SK-N-DZ (cell line): ENCODE measurements at regions not wholly inside any gene's neighbourhood (a gene's known extent, or its start where the extent isn't known, plus 50 kb on each side); places are given as distances from the start of the nearest gene placed in this dataset.
"Not testable (repeated sequence)": the region's sequence is repeated elsewhere in the genome, so short reads cannot be mapped to it uniquely, and the experiment has no call there.

ENCODE experiments used
- DNase-seq: peaks from one replicate; pipeline ENCODE4 v3.0.0-alpha.2; 2015; ENCODE audit warnings: low spot score

DNA sequence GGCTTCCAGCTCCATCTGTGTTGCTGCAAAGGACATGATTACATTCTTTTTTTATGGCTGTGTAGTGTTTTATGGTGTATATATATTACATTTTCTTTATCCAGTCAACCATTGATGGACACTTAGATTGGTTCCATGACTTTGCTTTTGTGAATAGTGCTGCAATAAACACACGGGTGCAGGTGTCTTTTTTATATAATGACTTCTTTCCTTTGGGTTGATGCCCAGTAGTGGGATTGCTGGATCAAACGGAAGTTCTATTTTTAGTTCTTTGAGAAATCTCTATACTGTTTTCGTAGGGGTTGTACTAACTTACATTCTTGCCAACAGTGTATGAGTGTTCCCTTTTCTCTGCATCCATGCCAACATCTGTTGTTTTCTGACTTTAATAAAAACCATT lies 189.7 kb downstream of the ACTR3B start:
- DNase-seq: no peak

DNA sequence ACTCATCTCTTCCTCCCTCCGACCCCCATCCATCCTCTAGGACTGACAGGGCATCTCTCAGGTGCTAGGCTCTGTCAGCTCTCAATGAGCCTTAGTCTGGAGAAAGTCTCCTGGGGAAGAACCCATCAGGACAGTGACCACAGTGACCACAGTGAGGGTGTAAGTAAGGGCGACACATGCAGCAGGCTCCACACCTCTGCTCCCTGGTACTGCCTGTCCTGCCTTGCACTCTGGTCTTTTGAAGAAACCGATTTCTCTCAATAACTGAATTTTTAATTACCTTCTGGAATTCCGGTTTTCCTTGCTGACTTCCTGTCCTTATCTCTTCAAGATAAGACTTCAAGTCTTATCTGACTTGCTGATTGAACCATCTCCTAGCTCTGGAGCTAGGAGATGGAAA lies 190.2 kb downstream of the ACTR3B start:
- DNase-seq: no peak

DNA sequence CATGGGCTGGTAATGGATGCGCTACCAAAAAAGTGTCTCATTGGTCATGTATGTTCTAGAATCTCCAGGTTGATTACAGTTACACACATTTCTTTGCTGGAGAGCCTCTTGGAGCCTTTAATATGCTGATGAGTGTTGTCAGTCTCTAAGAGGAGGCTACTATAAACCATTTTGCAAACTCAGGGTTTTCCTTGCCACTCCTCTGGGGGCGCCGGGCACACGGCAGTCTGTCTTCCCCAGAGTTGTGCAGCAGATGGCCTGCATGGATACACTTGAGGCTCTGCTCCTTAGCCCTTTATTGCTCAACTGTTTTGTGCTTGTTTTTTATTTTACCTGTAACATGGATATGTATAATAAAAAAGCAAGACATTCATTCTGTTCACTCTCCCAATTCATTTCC lies 196.5 kb downstream of the ACTR3B start:
- DNase-seq: no peak

DNA sequence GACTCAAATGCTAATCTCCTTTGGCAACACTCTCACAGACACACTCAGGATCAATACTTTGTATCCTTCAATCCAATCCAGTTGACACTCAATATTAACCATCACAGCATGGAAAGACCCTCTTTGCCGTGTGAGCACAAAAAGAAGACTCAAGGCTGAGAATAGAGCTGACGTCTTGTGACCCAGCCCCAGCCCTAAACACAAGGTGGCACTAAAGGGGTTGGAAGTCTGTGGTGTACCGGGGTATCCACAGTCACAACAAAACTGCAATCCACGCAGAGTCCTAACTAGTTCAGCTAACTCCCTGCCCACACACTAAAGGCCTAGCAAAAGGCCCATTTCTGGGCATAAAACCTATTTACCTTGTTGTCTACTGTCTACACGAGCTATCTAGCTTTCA lies 200.1 kb downstream of the ACTR3B start:
- no peak for DNase-seq

DNA sequence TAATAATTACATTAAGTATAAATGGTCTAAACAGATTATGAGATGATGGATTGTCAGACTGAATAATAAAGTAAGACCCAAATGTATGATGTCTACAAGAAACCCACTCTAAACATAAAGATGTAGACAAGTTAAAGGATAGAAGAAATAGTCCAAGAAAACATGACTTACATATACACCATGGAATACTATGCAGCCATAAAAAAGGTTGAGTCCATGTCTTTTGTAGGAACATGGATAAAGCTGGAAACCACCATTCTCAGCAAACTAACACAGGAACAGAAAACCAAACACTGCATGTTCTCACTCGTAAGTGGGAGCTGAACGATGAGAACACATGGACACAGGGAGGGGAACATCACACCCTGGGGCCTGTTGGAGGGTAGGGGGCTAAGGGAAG lies 202.2 kb downstream of the ACTR3B start:
- DNase-seq: not testable (repeated sequence)

DNA sequence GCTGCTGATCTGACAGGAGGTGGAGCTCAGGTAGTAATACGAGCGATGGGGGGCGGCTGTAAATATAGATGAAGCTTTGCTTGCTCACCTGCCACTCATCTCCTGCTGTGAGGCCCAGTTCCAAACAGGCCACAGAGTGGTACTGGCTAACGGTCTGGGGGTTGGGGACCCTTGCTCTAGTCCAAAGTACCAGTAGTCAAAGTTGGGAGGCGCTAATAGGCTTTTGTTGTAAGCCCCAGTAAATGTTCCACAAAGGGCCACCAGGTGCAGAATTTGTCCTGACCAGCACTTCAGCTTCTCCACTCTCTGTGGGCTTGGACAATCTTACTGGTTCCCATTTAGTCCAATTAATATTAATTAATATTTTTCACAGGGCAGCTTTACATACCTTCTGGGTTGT lies 206.6 kb downstream of the ACTR3B start:
- no peak for DNase-seq

DNA sequence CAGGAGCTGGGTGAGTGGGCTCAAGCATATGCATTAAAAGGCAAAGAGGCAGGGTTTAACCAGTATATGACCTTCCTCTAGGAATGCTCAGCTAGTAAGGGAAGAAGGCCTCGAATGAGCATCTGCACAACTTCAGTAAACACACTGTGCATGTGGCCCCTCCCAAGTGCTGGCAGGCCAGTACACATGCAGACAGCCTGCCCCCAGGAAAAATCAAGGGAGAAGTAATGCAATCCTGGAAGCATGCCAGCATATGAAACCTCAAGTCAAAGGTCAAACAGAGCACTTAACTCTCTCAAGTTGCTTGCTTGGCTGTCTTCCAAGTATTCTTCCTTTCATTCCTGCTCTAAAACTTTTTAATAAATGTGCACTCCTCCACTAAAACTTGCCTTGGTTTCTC lies 208.4 kb downstream of the ACTR3B start:
- DNase-seq: no peak

DNA sequence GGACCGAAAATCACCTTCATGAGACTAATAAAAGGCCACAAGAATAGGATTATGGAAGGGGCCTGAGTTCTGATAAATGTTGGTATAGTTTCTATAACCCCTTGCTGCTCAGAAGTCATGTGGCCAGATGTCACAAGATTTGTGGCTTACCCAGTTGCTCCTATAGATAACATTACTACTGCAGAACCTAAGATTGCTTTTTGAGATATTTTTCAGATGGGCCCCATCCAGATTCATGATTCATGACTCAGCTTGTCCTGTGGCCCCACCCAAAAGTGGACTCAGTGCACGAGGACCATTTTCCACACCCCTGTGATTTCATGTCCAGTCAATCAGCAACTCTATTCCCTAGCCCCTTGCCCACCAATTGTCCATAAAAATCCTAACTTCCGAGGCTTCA lies 209.0 kb downstream of the ACTR3B start:
- no peak for DNase-seq

DNA sequence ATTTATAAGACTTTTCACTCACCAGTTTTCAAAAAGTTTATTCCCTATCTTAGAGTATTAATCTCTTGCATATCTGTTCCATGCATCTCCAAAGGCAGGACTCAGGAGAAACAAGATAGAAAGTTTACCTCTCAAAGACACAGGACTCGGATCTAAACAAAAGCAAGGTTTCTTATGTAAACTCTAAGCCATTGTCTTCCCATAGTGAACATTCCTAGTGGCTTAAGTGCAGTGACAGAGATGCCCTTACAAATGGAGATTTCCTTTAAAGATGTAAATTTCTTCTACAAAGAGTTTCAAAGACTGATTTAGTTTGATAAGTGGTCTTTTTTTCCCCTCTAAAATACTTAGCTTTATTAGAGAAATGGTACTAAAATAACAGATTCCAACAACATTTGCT lies 209.8 kb downstream of the ACTR3B start:
- DNase-seq: no peak

DNA sequence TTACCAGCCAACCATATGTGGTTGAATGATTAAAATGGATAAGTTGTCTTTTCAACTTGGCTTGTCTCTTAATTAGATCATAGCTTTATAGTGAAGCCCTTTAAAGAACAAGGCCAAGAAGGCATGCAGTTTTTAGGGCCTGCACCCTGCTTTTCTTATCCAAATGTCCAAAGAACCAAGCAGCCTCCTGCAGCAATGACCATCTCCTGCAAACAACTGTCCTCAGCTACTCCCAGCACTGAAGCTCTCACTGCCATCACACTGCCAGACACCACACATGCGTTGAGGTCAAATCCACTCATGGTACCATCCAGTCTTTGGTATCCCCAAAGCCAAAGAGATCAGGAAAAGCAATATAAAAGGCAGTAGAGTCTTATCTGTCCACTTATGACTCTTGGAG lies 210.3 kb downstream of the ACTR3B start:
- DNase-seq: no peak

DNA sequence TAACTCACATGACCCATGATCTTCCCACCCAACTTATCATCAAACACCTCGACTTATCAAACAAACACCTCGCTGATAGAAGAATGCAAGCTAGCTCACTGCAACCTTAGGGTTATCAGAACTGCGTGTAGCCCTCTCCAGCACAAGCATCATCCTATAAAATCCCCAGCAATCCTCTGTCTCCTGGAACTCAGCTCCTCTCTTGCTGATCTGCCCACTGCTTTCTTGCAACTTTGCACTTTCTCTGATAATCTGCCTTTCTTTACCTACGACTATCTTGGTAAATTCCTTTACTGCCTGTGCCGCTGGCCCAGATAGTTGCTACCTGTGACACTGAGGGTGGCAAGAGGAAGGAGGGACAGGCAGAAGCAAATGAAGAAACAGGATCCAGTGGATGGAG lies 210.9 kb downstream of the ACTR3B start:
- no peak for DNase-seq

DNA sequence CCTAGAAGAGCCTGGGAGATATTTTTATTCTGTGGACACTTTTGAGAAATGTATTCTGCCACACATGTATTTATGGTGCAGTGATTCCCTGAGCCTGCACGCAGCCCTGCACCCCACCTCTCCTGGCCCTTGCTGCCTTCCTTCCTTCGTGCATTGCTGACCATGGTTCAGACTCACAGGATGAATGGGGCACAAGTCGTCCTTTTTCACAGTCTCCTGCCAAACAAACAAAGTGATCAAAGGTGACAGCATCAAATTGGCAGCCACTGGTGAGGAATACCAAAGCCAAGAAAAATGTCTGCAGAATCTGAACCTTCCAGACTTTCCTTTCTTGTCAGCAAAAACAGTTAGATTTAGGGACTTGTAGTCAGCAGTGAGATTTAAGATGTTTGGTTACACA lies 215.0 kb downstream of the ACTR3B start:
- no peak for DNase-seq

DNA sequence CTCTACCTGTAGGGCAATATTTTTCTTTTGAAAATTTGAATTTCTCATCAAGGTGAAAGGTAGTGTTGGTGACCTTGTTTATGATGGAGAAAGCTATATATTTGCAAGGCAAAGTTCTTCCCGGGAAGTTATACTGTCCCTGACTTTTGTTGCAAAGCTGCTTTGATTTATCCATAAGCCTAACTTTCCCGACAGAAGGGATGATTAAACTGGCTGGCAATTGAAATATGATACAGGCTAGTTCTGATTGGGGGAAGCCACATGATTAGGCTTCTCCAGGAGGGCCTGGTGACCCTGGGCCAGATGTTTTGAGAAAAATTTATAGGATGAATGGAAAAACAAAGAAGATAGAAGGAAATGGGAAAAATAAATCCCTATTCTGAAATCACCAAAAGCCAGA lies 215.5 kb downstream of the ACTR3B start:
- no peak for DNase-seq

DNA sequence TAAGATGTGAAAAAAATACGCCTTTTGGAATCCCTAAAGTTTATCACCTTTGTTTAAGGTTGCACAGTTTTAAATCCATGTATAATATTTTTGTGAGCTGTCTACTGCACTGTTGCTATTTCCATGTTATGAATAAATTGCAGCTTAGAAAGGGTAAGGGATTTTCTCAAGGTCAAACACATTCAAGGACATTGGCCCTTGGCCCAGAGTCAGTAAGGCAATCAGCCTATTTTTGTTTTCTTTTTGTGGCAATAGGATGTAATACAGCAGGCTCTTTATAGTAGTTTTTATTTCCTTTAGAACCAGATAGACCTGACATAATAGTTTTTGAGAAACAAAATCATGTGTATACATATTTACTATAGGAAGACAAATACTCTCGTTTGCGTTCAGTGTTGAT lies 219.8 kb downstream of the ACTR3B start:
- no peak for DNase-seq

DNA sequence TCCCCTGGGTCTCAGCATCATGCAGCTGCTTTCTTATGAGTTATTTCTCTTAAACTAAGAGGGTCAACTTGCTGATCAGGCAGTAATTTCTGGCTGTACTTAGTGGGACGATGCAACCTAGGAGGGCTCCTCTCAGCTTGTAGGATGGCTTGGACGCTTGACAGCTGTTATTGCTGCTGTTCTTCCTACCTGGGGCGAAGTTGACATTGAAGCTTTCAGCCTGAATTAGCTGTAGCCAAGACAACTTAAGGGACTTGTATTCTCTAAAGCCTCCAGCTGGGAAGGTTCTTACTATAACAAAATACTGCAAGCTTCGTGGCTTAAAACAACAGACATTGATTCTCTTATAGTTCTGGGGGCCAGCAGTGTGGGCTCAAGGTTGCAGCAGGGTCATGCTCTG lies 224.9 kb downstream of the ACTR3B start:
- no peak for DNase-seq

DNA sequence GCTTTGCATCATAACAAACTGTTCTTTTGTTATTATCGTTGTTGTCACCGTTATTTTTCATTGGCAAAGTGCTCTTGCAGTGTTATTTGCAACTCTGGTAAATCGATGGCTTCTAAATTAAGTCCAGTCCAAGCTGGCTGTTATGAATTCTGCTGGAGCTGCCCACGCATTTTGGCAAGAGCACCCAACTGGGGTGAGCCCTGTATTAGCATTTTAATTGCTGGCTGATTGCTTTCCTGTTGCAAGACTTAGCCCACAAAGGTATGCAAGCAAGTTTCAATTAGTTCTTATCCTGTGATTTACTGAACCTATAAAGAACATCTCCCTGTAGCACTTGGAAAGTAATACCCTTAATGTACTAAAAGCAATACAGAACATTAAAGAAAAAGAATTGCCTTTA lies 226.8 kb downstream of the ACTR3B start:
- DNase-seq: no peak

DNA sequence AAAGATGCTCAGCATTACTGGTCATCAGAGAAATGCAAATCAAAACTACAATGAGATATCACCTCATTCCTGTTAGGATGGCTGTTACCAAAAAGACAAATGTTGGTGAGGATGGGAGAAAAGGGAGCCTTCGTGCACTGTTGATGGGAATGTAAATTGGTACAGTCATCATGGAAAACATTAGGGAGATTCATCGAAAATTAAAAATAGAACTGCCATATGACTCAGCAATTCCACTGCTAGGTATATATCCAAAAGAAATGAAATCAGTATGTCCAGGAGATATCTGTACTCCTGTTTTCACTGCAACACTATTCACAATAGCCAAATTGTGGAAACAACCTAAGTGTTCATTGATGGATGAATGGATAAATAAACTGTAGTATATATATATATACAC lies 228.1 kb downstream of the ACTR3B start:
- no peak for DNase-seq

DNA sequence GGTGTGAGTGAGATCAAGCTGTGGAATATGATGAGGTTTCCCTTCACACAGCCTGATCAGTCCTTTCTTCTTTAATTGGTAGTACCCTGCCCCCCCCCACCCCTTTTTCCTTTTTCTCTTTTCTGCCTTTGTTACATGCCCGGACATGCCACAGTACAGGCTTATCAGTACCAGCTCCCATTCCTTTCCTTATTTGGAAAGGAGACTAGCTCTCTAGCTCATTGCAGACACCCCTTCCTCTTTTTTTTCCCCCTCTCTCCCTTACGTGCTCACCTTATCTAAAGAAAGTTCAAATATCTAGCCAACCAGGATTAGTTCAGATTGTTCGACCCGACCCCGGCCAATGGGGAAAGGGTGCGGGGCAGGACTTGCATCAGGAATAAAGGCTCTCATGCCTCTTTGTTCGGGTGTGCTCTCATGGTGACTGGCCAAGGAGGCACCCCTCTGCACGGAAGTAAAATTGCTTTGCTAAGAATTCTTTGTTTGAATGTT lies 230.4 kb downstream of the ACTR3B start:
- no peak for DNase-seq

DNA sequence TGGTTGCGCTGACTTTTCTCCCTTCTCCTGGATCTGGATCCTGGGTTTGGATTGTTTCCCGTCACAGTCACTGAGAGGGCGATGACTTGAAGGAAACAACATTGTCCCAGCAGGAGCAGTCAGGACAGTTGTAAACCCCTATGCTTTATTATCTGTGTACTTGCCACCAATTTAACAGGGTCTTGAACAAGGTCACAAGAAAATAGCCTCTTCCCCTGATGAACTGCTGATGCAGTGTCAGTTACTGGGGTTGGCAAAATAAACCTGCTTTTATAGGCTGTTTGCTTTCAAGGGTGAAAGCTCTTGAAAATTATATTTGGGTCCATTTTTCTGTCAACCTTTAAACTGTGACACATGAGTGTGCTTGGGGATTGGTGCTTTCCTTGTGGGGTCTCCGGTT lies 238.9 kb downstream of the ACTR3B start:
- no peak for DNase-seq

DNA sequence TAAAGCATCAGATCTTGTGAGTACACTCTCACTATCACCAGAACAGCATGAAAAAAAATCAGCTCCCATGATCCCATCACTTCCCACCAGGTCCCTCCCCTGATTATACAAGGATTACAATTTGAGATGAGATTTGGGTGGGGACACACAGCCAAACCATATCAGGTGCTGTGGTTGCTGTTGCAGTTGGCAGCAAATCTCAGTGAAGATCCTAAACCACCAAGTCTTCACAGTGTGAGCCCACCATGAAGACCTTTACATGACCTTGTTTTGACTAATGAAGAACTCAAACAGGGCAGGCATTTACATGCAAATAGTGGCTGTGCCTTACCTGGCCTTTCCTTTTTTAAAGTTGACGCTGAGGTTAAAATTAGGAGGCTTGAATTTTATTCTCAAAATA lies 242.6 kb downstream of the ACTR3B start:
- no peak for DNase-seq

DNA sequence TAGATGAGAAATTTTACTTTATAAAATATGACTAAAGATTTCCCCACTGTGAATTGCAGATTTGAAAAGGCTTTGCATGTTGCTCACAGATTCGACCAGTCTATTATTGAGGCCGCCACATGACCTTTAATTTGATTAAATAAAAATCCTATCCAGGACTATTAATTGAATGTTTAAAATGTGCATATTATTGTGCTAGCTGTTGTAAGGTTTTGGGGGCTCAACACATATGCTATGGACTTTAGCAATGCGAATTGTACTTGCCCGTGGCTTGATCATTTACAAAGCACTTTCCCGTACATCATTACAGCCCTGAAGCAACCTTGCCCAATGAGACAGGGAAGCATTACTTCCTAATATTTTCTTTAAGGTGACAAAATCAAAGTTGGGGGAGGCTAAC lies 243.0 kb downstream of the ACTR3B start:
- no peak for DNase-seq

DNA sequence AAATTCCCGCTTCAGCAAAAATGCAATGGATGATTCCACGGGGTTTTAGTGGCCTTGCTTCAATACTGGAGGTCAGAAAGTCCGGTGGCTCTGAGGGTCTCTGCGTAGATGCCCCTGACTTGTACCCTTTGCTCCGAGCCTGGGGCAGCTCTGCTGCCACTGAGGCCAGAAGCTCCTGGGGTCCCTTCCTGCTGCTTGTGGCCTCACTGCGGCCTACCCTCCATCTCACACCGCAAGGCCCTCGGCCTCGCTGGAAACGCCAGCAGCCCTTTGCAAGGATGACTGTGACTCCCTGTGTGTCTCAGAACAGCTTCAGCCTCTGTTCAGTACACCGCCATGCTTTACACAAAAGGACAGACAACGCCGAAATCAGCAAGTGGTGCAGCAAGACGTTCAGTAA lies 244.8 kb downstream of the ACTR3B start:
- no peak for DNase-seq

DNA sequence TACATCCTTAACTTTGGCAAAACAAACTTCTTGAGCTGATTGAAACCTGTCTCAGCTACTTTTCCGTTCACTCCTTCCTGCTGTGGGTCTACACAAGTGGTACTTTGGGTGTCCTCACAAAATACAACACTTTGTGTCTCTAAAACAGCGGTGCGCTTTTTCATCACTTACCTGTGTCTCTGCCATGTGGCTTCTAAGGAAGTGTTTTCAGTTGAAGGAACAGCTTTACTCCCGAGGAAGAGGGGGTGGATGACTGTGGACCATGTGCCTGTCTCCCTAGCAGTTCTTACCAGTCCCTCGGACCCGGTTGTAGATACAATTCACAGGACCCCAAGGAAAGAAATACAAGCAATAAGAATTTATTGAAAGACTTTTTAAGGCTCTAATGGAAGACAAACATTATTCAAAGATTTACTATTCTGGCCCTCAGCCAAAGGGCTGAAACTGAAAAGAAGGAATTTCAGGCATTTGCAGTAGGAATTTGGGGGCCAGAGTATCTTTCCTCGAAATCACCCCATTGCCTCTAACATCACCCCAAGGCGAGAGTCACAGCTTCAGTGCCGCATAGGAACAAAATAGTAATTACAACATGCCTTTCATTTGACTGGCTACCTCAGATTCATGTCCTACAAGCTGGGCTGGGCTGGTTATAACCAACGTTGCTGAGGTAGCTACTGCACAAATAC lies 246.3 kb downstream of the ACTR3B start:
- no peak for DNase-seq

DNA sequence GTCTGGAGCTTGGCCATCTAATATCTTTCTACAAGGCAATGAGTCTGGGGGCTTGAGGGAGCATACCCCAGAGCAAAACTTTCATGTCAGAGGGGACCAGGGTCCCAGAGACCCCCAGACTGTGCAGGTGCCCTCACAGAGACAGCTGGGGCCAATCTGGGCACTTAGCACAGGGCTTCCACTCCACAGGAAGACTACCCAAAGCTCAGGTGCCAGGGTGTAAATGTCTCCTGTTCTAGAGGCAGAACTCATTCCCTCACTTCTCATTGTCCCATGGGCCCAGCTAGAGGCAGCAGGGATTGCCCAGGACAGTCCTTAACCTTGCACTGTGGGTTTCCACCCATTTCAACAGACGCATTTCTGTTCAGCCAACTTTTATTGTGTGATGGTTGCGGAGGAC lies 246.9 kb downstream of the ACTR3B start:
- DNase-seq: no peak
